Endometrial microvascular endothelial cells (primary cell): ENCODE measurements at regions not wholly inside any gene's neighbourhood (a gene's known extent, or its start where the extent isn't known, plus 50 kb on each side); places are given as distances from the start of the nearest gene placed in this dataset.

ENCODE experiments used
- in situ Hi-C: cut with HindIII; loops from 2 replicates; pipeline ENCODE4 v1.10.0; 2017; ENCODE audit warnings: low sequenced_read_pairs, low pct_unique_long_range_greater_than_20kb; ENCODE audit errors: inconsistent ontology term

- in situ Hi-C loops, result no loop called here
Measured at GRCh38 chr3:79866162-79866561, 98.4 kb upstream of the ROBO1 start.

GRCh38 chr3:79864077-79864476, 96.3 kb upstream of the ROBO1 start:
- in situ Hi-C loops, result no loop called here

- in situ Hi-C loops, result no loop called here
Measured at GRCh38 chr3:79848876-79849275, 81.1 kb upstream of the ROBO1 start.

- in situ Hi-C loops, result no loop called here
Measured at GRCh38 chr3:79847928-79848327, 80.1 kb upstream of the ROBO1 start.

GRCh38 chr3:79846148-79846933, 78.5 kb upstream of the ROBO1 start:
- in situ Hi-C loops, result no loop called here

- in situ Hi-C loops, result no loop called here
Measured at GRCh38 chr3:79845546-79845945, 77.7 kb upstream of the ROBO1 start.

- in situ Hi-C loops, result no loop called here
Measured at GRCh38 chr3:79844176-79844575, 76.4 kb upstream of the ROBO1 start.

GRCh38 chr3:79843180-79843579, 75.4 kb upstream of the ROBO1 start:
- in situ Hi-C loops, result no loop called here

- in situ Hi-C loops, result no loop called here
Measured at GRCh38 chr3:79835701-79836100, 67.9 kb upstream of the ROBO1 start.

GRCh38 chr3:79824166-79824565, 56.4 kb upstream of the ROBO1 start:
- in situ Hi-C loops, result no loop called here

- in situ Hi-C loops, result no loop called here
Measured at GRCh38 chr3:79822076-79822475, 54.3 kb upstream of the ROBO1 start.

- in situ Hi-C loops, result no loop called here
Measured at GRCh38 chr3:79820089-79820488, 52.3 kb upstream of the ROBO1 start.

GRCh38 chr3:79818015-79818414, 50.2 kb upstream of the ROBO1 start:
- in situ Hi-C loops, result no loop called here
